AG04449 (cell line): ENCODE measurements at regions not wholly inside any gene's neighbourhood (a gene's known extent, or its start where the extent isn't known, plus 50 kb on each side); places are given as distances from the start of the nearest gene placed in this dataset.

Experiments
- CTCF ChIA-PET: fragments of 350-600 bp; formaldehyde crosslinking; extraction: SDS; loops from one replicate; lab custom pipeline; 2021; ENCODE audit warnings: antibody characterized with exemption; lab: Yijun Ruan, JAX
- POLR2A ChIA-PET: fragments of 400-600, 350-600 bp; formaldehyde crosslinking; extraction: SDS; loops from one replicate; lab custom pipeline; 2020; ENCODE audit warnings: antibody characterized with exemption, inconsistent platforms; lab: Yijun Ruan, JAX
- DNase-seq: peaks from one replicate; pipeline ENCODE4 v3.0.0-alpha.2; 2010; ENCODE audit warnings: low read depth, low spot score
- H3K4me3 ChIP-seq: 2 replicates; pipeline ENCODE4 v1.5.1; 2011; ENCODE audit warnings: low read depth, mild to moderate bottlenecking, control low read depth, low read length
- CTCF ChIP-seq: IDR thresholded peaks from one replicate; pipeline ENCODE4 v1.5.1; 2011; ENCODE audit warnings: mild to moderate bottlenecking, moderate library complexity, low read length, control low read depth, inconsistent platforms; ENCODE audit not compliant: insufficient read depth; ENCODE audit errors: missing control alignments

GRCh38 chr4:169869490-169869889 lies 111.7 kb upstream of the HPF1 start:
- POLR2A ChIA-PET = no interaction called here
- no peak for DNase-seq
- CTCF ChIA-PET = no interaction called here
- TF ChIP-seq CTCF = no peak
- H3K4me3 ChIP-seq = no peak overlapping the region

GRCh38 chr4:169861593-169861992 lies 103.8 kb upstream of the HPF1 start:
- ChIA-PET CTCF (no interaction called here), POLR2A (no interaction called here)
- no peak for DNase-seq
- no peak for TF ChIP-seq CTCF
- H3K4me3 ChIP-seq = no peak overlapping the region

DNA sequence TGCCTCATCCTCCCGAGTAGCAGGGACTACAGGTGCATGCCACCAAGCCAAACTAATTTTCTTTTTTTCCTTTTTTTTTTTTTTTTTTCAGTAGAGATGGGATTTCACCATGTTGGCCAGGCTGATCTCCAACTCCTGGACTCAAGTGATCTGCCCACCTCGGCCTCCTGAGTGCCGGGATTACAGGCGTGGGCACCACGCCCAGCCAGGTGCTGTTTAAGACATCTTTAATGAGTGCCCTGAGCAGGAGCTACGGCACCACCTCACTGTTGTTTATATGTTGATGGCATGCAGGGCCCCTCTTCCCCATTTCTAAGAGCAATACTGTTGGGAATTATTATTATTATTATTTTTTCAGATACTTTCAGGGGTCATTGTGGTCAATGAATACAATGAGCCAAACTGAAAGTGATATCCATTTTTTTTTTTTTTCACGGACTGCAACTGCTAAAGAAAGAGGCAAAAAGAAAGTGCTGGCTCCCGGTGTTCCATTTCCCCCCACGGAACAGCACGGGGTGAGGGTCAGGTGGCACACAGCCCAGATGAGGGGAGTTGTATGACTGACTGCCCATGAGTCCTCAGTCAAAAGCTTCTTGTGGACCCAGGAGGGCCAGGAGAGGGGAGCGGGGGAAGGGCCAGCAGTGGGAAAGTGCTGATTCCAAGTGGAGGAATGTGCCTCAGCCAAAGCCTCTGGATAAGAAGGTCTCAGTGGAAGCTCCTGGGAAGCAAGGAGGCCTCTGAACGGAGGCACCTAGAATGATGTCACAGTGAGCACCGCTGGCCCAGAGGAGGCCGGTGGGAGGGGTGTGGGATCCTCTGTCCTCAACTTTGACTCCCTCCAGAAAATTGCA lies 101.8 kb upstream of the HPF1 start:
- no peak for DNase-seq
- ChIA-PET CTCF (no interaction called here), POLR2A (no interaction called here)
- H3K4me3 ChIP-seq = no peak overlapping the region
- no peak for TF ChIP-seq CTCF

- POLR2A ChIA-PET = no interaction called here
- CTCF ChIA-PET = no interaction called here
- no peak for TF ChIP-seq CTCF
- DNase-seq = no peak
- H3K4me3 ChIP-seq = no peak overlapping the region
These were observed 96.3 kb upstream of the HPF1 start for GRCh38 chr4:169854090-169854489.

DNA sequence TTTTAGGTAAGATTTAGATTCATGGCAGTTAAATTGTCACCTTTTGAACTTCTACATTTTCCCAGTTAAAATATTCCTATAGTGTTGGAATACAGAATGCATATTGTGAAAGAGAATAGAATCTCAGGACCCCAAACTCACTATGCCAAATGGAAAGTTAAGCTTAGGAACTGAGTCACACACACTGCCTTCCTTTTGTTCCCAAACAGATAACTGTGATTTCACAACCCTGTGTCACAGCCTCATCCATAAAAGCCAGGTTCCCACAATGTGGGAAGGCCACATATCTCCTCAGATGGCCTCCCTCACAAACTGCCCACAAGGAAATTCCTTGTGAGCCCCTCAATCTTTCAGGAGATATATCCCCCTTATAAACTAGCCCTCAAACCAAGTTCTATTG lies 94.7 kb upstream of the HPF1 start:
- TF ChIP-seq CTCF = no peak
- no peak for DNase-seq
- H3K4me3 ChIP-seq = no peak overlapping the region
- POLR2A ChIA-PET = no interaction called here
- CTCF ChIA-PET = no interaction called here

GRCh38 chr4:169851750-169852149 lies 94.0 kb upstream of the HPF1 start:
- TF ChIP-seq CTCF = no peak
- POLR2A ChIA-PET = no interaction called here
- no peak overlapping the region for H3K4me3 ChIP-seq
- DNase-seq = no peak
- CTCF ChIA-PET = no interaction called here
